GM12892 (cell line): ENCODE measurements at regions not wholly inside any gene's neighbourhood (a gene's known extent, or its start where the extent isn't known, plus 50 kb on each side); places are given as distances from the start of the nearest gene placed in this dataset.

Experiments used
- POLR2AphosphoS5 ChIP-seq: IDR thresholded peaks from 2 replicates; pipeline ENCODE4 v1.6.1; 2011; ENCODE audit warnings: low read depth, low read length, control low read depth
- TAF1 ChIP-seq: IDR thresholded peaks from 2 replicates; pipeline ENCODE4 v1.6.1; 2011; ENCODE audit warnings: low read depth, mild to moderate bottlenecking, control low read depth, low read length, borderline replicate concordance

GRCh38 chr1:201681375-201681774 is 142.4 kb downstream of the NAV1 start:
- TF ChIP-seq TAF1 (no peak), POLR2AphosphoS5 (no peak)
